Stimulated activated CD8-positive, alpha-beta memory T cell treated with anti-CD3 and anti-CD28 coated beads, Interleukin-15, amount 100 ng/mL, for 48 hours (primary cell): ENCODE measurements at regions not wholly inside any gene's neighbourhood (a gene's known extent, or its start where the extent isn't known, plus 50 kb on each side); places are given as distances from the start of the nearest gene placed in this dataset.

Experiments used
- DNase-seq, 2 donors: peaks; one replicate each; pipeline ENCODE4 v3.0.0-alpha.2; 2020; ENCODE audit warnings: low read depth in 2 of 2

GRCh38 chr14:61132894-61133293, 148.2 kb downstream of the TMEM30B start:
- DNase-seq = no peak

- DNase-seq = no peak
Measured at GRCh38 chr14:61132336-61132735, 148.8 kb downstream of the TMEM30B start.

- no peak for DNase-seq
Measured at GRCh38 chr14:61130512-61131260, 149.6 kb downstream of the SLC38A6 start.

GRCh38 chr14:61129168-61129745, 148.2 kb downstream of the SLC38A6 start:
- DNase-seq = no peak

GRCh38 chr14:61128382-61129167, 147.5 kb downstream of the SLC38A6 start:
- DNase-seq = no peak

- DNase-seq = no peak
Measured at GRCh38 chr14:61126603-61127498, 145.8 kb downstream of the SLC38A6 start.

GRCh38 chr14:61125867-61126572, 145.0 kb downstream of the SLC38A6 start:
- DNase-seq = no peak

- DNase-seq = no peak
Measured at GRCh38 chr14:61125041-61125866, 144.2 kb downstream of the SLC38A6 start.

GRCh38 chr14:61122862-61123261, 141.8 kb downstream of the SLC38A6 start:
- DNase-seq = no peak

- no peak for DNase-seq
Measured at GRCh38 chr14:61121355-61121787, 140.3 kb downstream of the SLC38A6 start.

GRCh38 chr14:61120576-61120975, 139.5 kb downstream of the SLC38A6 start:
- DNase-seq = no peak

GRCh38 chr14:61119006-61119405, 138.0 kb downstream of the SLC38A6 start:
- DNase-seq = no peak

- no peak for DNase-seq
Measured at GRCh38 chr14:61116369-61116768, 135.3 kb downstream of the SLC38A6 start.

- no peak for DNase-seq
Measured at GRCh38 chr14:61113561-61114225, 132.6 kb downstream of the SLC38A6 start.

GRCh38 chr14:61112506-61112905, 131.5 kb downstream of the SLC38A6 start:
- no peak for DNase-seq

- no peak for DNase-seq
Measured at GRCh38 chr14:61111731-61112130, 130.7 kb downstream of the SLC38A6 start.

GRCh38 chr14:61111209-61111665, 130.2 kb downstream of the SLC38A6 start:
- no peak for DNase-seq

- no peak for DNase-seq
Measured at GRCh38 chr14:61110316-61111082, 129.5 kb downstream of the SLC38A6 start.

- no peak for DNase-seq
Measured at GRCh38 chr14:61109288-61109687, 128.2 kb downstream of the SLC38A6 start.
